G401 (cell line): ENCODE measurements at regions not wholly inside any gene's neighbourhood (a gene's known extent, or its start where the extent isn't known, plus 50 kb on each side); places are given as distances from the start of the nearest gene placed in this dataset.
"Not testable (repeated sequence)": the region's sequence is repeated elsewhere in the genome, so short reads cannot be mapped to it uniquely, and the experiment has no call there.

Source experiments
- DNase-seq: peaks from one replicate; pipeline ENCODE4 v3.0.0-alpha.2; 2015; ENCODE audit warnings: low spot score
- in situ Hi-C: cut with HindIII; loops from 2 replicates; pipeline ENCODE4 v1.10.0; 2016; ENCODE audit warnings: low sequenced_read_pairs, mixed read lengths

DNA sequence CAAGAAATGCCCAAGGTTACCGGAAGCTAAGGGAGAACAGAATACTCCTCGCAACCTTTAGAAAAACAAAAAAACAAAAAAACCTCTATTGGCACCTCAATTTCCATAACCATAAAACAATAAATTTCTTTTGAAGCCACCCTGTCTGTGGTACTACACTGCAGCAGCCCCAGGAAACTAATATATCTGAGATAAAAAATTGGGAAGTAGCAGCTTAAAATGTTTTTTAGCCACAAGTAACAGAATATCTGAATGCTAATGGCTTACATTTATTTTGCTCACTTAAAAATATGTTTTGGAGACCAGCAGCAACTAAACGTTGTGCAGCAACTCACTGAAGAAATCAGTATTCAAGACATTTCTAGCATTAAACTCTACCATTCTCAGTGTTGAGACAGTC is 969.6 kb downstream of the DNAH5 start:
- no peak for DNase-seq
- in situ Hi-C loops, result no loop called here

DNA sequence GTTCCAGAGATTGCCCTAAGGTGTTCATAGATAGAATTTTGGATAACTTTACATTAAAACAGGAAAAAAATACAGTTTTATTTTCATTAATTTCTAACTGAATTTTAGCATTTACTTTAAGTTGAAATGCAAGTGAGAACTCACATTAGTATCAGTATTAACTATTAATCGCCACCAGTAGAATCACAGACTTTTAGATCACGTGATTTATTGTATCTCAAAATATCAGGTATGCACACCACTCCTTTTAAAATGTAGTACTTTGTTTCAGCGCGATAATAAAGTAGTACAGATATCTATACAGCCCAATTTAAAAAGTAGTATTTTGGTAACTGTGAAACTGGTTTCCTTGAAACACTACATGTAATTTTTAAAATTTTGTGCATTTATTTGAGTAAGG is 978.7 kb downstream of the DNAH5 start:
- in situ Hi-C loops, result no loop called here
- DNase-seq, result no peak

DNA sequence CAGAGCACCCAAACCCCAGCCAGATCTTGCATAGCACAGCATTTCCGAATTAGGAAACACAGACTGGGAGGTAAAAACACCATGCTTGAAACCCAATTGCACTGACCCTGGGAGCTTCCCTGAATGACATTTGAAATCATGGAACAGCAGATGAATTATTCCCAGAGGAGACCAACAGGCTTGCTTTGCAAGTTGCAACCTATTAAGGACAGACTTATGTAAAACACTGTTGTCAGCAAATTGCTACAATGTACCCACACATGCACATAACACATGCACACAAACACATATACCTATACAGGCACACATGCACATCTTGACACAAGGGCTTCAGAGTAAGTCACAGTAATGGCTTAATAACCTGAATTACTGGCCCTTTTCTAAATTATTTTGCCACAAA is 984.8 kb downstream of the DNAH5 start:
- DNase-seq, result no peak
- in situ Hi-C loops, result no loop called here

DNA sequence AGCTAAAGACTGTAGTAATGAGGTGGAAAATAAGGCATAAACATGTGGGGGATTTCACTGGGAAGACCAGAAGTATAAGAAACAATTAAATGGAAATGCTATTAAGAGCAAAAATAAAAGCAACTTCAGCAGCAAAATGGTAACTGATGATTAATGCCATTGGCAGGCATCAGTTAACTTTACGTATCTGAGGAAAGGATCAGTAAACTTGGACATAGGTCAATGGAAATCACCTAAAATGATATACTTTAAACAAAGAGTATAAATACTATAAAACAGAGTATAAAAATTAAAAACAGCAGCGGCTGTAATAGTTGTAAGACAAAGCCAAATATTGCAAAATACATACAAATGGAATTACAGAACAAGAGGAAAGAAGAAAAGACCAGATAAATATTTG is 992.1 kb downstream of the DNAH5 start:
- no peak for DNase-seq
- in situ Hi-C loops, result no loop called here

DNA sequence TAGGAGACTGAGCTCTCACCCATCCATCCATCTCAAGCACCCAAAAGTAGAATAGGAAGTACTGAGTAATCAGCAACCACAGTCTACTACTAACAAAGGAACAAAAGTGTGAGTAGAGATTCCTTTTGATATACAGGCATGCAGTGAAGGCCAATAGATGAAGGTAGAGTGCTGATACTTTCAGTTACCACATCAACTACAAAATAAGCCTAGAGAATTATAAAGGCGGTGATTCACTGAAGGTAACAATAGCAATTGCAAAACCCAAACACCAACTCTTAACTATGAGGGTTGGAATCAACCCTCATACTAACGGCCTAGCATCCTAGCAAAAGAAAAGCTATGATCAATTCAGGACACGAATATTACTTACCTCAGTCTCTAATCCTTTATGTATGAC is 992.6 kb downstream of the DNAH5 start:
- DNase-seq, result no peak
- in situ Hi-C loops, result no loop called here

DNA sequence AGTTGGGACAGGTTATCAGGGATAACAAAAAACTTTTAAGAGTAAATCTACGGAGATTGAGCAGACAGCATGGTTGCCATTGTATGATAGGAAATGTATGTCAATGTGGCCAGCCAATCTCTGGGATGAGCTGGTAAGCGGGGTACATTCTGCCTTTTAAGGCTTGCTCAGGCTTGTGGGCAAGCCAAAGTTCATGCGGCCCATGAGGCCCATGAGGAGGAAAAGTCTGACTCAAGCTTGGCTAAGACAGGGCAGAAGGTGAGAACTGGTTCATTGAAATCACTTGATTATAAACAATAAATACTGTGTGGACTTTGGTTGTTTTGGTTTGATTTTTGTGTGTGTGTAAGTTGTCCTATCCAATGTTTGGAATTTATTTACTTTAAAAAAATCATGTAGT is 997.1 kb downstream of the DNAH5 start:
- in situ Hi-C loops, result no loop called here
- no peak for DNase-seq

DNA sequence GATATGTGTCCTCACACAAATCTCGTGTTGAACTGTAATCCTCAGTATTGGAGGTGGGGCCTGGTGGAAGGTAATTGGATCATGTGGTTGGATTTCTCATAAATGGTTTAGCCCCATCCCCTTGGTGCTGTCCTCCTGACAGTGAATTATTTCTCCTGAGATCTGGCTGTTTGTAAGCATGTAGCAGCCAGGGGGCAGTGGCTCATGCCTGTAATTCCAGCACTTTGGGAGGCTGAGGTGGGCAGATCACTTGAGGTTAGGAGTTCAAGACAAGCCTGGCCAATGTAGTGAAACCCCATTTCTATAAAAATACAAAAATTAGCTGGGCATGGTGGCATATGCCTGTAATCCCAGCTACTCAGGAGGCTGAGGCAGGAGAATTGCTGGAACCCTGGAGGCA is 999.0 kb downstream of the DNAH5 start:
- in situ Hi-C loops, DNase-seq: not testable (repeated sequence)

DNA sequence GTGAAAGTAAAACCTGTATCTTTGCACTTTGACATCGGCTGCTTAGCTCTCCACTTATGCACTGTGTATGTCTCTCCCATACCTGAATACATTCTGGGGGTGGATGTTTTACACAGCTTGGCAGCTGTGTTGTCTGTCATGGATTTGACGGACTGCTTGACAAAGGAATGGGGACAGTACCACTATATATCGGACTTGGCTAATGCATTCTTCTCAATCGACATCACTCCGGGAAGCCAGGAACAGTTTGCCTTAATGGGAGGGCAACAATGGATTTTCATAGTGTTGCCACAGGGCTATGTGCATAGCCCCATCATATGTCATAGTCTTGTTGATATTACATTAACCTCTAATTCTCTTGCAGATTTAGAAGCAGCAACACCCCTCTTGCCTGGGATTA is 1008.3 kb downstream of the DNAH5 start:
- in situ Hi-C loops, result no loop called here
- no peak for DNase-seq

DNA sequence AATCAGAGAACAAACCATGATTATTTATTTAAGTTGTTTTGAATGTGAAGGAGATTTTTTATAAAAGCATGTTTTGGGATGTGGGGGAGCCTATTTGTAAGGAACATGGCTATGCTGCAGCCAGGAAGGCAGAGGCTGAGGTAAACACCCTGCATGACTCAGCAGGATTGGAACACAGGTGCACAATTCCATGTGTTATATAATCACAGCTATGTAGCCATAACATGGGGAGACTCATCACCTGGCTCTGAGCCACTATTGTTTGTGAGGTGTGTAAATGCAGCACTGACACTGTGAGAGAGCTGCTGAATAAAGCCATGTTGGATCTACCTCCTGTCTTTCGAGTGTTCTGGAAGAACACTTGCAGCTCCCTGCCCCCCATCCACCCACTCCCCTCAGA is 1009.8 kb downstream of the DNAH5 start:
- DNase-seq, result no peak
- in situ Hi-C loops, result no loop called here

DNA sequence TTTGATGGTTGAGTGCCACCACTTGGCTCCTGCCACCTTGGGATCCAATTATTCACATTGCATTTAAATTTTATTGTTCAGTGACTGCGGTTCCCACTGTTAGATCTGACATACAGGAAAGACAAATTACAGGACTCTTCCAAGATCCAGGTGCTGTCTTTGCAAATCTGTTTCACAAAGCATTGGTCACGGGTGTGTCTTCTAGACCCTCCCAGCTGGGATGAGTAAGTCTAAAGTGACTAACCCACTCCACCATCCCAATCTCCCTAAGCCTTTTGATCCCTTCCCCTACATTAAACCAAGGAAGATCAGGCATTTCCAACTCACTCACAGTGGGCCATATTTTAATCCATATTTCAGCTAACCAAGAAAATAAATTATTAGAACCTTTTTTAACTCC is 1016.3 kb upstream of the CTNND2 start:
- in situ Hi-C loops, result no loop called here
- no peak for DNase-seq

DNA sequence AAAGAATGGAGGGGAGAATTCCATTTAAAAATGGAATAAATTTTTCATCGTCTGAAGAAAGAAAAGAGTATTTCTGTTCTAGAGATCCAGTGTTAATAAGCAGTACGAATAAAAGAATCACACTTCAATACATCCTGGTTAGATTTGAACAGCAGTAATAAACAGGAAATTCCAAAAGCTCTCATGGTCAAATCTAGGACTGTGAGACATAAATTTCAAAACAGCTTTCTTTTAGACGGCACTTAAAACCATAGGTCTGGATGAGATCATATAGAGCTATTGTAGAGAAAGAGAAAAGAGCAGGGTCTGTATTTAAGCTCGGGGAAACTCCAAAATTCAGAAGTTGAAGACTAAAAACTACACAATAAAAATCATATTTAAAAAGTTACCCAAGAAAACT is 1006.9 kb upstream of the CTNND2 start:
- in situ Hi-C loops, result no loop called here
- no peak for DNase-seq

DNA sequence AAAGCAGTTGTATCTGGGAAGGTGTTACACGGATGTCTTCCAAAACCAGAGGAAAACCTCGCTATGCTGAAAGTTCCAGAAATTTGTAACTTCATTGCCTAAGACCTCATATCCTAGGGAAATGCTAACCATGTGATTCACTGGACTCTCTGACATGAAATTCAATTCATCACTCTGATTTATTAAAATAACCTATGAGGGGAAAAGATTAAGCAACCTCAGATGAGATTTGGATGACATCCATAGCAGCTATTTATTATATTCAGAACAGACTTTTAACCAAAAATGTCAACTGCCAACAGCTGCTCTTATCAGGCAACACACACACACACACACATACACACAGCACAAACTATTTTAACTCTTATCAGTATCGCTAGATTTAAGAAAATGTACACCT is 1006.4 kb upstream of the CTNND2 start:
- DNase-seq, result no peak
- in situ Hi-C loops, result no loop called here

DNA sequence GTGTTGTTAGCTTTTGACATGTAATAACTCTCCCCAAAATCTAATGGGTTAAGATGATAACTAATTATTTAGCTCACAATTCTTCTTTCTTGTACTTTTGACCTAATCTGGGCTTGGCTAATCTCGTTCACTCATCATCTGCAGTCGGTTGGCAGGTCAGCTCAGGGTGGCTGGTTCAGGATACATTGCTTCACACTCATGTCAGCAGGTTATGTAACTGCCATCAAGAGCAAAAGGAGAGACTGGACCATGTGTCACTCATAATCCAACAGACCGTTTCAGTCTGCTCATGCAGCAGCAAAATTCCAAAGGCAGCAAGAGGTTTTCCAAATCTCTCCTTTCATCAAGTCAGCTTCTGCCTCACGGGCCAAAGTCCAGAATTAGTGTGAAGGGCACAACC is 998.4 kb upstream of the CTNND2 start:
- in situ Hi-C loops, result no loop called here
- no peak for DNase-seq

DNA sequence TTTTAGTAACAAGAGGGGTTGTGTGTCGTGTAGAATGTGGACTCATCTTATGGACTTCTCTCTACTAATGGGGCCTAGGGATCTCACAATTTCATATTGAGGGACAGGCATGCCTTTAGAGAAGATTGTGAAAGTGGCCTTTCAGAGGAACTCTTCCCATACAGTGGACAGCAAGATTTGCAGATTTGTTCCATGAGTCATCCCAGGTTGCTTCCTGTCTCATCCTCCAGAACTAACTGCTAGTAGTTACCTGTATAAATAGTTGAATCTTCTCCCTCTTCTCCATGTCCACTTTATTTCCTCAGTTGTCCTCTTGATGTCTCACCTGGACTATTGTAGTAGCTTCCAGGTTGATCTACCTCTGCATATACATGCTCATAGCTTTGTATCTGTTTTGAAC is 997.5 kb upstream of the CTNND2 start:
- in situ Hi-C loops, result no loop called here
- no peak for DNase-seq

DNA sequence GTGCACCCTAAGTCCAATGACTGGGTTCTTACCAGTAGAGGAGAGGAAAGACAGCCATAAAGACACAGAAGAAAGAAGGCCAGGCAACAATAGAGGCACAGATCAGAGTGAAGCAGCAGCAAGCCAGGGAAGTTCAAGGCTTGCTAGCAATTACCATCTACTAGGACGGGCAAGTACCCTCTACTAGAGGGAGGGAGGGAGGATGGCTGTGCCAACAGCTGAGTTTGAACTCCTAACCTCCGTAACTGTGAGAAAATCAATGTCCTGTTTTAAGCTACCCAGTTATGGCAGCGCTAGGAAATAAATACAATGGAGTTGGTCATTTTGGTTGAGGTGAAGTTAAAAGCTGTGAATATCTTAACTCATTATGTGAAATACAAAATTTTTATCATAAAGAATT is 991.8 kb upstream of the CTNND2 start:
- in situ Hi-C loops, result no loop called here
- DNase-seq, result no peak

DNA sequence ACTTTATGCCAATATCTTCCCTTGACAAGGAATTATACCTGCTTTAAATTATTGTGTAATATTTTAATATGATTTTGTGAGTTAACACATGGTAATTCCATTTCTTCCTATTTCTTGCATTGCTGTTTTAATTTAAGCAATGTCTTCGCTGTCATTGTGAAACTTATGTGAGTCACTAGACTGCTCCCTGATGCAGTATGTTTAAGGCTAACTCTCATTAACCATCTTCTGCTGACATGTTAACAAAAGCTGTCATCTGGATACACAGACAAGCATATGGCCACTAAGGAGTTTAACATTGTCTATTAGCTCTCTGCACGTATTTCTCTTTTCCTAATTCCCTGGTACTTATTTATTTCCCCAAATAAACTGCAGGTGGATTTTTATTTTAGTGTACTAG is 980.8 kb upstream of the CTNND2 start:
- in situ Hi-C loops, result no loop called here
- no peak for DNase-seq

DNA sequence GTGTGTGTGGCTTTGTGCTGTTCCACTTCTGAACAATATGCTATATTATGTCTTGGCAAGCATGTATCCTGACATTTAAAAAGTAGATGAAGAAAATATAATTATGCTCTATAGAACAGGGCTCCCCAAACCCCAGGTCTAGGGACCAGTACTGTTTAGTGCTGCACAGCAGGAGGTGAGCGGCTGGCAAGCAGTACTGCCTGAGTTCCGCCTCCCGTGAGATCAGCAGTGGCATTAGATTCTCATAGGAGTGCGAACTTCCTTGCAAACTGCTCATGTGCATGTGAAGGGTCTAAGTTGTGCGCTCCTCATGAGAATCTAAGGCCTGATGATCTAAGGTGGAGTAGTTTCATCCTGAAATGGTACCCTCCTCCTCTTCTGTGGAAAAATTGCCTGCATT is 979.1 kb upstream of the CTNND2 start:
- DNase-seq, result no peak
- in situ Hi-C loops, result no loop called here

DNA sequence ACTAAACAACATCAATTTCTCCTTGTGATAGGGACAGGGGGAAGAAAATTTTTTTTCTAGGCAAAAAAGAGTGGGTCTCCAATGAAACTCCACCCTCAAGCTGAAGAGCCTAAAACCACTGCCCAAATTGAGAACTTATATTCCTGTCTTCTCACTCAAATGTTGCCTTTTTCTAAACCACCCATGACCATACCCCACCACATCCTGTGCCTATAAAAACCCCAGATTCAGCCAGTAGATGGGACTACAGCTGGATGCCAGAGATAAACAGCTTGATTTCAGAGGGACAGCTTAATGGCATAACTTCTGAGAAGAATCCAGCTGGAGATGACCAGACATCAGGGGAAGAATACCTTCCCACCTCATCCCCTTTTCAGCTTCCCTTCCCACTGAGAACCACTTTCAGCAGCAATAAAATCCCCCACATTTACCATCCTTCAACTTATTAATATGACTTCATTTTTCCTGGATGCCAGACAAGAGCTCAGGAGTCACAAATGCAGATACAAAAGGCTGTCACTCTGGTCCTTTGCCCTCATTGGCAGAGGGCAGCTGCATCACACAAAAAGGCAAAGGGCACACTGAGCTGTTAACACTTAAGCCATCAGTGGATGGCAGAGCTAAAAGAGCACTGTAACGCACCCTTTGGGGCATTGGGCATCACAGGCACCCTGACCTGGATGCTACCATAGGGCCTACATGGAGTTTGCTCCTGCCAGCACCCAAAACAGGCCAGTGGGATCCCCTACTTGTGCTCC is 972.5 kb upstream of the CTNND2 start:
- DNase-seq, result no peak
- in situ Hi-C loops, result no loop called here

DNA sequence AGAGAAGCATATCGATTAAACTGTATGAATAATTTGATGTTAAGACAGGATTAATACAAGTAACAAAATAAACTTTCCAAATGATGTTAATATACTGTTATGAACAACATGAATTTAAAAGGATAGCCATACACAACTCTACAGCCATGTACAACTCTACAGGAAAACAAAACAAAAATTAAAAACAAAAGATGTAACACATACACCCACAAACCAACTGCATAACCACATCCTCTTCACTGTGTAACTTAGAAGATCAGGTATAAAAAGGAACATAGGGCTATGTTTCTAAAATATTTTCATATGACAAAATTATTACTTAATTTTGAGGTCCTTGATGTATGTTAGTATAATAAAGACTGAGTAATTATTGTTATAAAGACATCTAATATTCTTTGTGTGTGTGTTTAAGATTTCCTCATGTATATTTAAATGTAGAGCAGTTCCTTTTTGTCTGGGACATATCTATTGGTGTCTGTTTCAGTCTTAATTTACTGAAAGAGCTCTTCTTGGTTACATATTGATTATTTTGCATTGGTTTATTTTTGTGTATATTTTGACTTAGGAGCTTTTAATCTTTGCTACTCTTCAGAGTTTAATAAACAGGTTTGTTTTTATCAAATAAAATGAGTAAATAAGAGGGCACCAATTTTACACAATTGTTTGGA is 966.8 kb upstream of the CTNND2 start:
- no peak for DNase-seq
- in situ Hi-C loops, result no loop called here

DNA sequence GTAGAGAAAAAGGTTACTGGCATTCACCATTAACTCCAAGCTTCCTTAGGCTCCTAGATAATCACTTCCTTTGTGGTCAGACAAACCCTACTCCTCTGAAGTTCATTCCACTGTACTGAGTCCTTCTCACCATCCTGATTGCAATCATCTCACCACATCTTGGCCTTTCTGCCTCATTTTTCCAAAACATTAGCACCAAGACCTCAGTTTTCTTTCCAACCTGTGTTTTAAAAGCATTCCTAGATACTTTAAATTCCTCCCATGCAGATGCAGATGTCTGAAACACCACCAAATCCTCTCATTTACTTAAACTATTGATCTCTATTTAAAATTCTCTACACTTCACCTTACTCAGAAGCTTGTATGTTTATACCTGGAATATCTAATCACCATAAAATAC is 961.3 kb upstream of the CTNND2 start:
- in situ Hi-C loops, result no loop called here
- DNase-seq, result no peak
